ENCODE measurements at regions not wholly inside any gene's neighbourhood (a gene's known extent, or its start where the extent isn't known, plus 50 kb on each side); places are given as distances from the start of the nearest gene placed in this dataset.

GRCh38 chr7:108836256-108836655 lies 266.6 kb downstream of the DNAJB9 start:
- TF ChIP-seq CTCF (IDR thresholded peaks at IDR 0.05; ENCODE audit: low read depth, low read length, poor library complexity, severe bottlenecking) (no peak), EZH2phosphoT487 (IDR thresholded peaks at IDR 0.05; ENCODE audit: borderline replicate concordance, low read length) (no peak)
